GM20000 (cell line): ENCODE measurements at regions not wholly inside any gene's neighbourhood (a gene's known extent, or its start where the extent isn't known, plus 50 kb on each side); places are given as distances from the start of the nearest gene placed in this dataset.

Source experiments
- DNase-seq: peaks from one replicate; pipeline ENCODE4 v3.0.0; 2012; ENCODE audit warnings: low spot score
- TF ChIP-seq, protein P1 (sequence below): IDR thresholded peaks from 2 replicates; pipeline ENCODE4 v1.5.1; 2012; ENCODE audit warnings: mild to moderate bottlenecking, control low read depth; ENCODE audit errors: extremely low read depth, missing control alignments

DNA sequence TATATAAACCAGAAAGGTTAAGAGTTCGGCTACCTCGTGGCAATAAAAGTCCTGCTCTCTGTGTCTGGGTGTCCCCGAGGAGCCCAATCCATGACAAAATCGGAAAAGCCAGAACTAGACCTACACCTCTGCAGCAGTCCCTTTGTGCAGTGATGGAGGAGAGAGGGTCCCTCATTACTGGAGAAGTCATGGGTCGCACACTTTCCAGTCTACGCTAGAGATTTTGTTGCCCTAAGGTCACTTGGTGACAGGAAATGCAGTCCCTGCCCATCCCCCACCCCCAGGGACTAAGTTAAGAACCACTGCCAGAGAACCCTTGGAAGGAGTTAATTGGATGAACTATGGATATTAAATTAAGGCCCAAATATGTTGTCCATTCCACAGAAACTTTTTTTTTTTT lies 104.4 kb upstream of the ATF7IP start:
- TF ChIP-seq, protein P1, sequence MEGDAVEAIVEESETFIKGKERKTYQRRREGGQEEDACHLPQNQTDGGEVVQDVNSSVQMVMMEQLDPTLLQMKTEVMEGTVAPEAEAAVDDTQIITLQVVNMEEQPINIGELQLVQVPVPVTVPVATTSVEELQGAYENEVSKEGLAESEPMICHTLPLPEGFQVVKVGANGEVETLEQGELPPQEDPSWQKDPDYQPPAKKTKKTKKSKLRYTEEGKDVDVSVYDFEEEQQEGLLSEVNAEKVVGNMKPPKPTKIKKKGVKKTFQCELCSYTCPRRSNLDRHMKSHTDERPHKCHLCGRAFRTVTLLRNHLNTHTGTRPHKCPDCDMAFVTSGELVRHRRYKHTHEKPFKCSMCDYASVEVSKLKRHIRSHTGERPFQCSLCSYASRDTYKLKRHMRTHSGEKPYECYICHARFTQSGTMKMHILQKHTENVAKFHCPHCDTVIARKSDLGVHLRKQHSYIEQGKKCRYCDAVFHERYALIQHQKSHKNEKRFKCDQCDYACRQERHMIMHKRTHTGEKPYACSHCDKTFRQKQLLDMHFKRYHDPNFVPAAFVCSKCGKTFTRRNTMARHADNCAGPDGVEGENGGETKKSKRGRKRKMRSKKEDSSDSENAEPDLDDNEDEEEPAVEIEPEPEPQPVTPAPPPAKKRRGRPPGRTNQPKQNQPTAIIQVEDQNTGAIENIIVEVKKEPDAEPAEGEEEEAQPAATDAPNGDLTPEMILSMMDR, result no peak
- no peak for DNase-seq

DNA sequence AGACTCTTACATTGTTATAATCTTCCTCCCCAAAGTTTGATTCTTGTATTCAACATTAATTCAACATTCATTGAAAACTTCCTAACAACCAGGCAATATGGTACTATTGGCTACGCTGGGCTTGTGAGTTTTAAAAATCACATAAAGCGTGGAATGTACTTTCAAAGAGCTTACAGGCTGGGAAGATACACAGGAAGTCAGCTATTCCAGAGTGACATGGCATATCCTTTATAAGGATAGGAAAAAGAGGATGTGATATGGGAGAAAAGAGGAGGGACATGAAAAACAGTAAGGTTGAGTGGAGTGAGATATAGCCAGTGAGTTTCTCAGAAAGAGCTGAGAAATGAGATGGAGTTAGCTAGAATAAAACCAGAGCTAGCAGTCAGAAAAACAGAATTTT lies 103.6 kb upstream of the ATF7IP start:
- DNase-seq, result no peak
- TF ChIP-seq, protein P1, result no peak

- TF ChIP-seq, protein P1, result no peak
- DNase-seq, result no peak
Observed at GRCh38 chr12:14262771-14263511, 102.5 kb upstream of the ATF7IP start.

DNA sequence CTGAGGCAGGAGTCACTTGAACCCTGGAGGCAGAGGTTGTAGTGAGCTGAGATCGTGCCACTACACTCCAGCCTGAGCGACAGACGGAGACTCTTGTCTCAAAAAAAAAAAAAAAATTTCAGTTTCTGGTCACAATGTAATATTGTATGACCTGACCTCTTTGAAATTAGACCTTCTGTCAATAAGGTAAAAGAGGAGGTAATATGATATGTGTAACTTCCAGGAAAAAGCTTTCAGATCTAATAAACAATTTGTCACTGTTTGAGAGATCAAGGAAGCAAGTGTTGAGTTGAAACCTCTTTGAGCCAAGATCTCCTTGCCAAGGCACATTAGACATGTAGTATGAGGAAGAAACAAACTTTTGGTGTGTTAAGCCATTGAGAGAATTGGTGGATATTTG lies 101.7 kb upstream of the ATF7IP start:
- no peak for DNase-seq
- TF ChIP-seq, protein P1, result no peak

GRCh38 chr12:14264316-14264715 lies 101.2 kb upstream of the ATF7IP start:
- TF ChIP-seq, protein P1, result no peak
- DNase-seq, result no peak

DNA sequence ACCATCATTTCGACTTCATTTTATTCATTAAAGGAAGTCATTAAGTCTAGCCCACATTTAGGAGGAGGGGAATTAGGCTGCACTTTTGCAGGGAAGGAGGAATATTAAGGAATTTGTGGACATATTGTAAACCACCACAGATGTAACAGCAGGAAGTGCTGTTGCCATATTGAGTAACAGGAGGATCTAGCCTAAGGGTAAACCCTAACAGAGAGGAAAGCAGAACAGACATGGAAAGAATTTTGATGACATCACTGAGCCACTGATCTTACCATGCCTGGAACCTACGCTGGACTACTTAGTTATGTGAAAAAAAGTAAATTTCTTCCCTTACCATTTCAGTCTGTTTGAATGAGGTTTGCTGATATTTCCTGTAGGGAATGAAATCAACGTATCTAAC lies 100.7 kb upstream of the ATF7IP start:
- no peak for DNase-seq
- TF ChIP-seq, protein P1, result no peak

- DNase-seq, result no peak
- TF ChIP-seq, protein P1, result no peak
Observed at GRCh38 chr12:14268120-14268515, 97.4 kb upstream of the ATF7IP start.
